Tibial nerve (tissue), 4 donors: ENCODE measurements at regions not wholly inside any gene's neighbourhood (a gene's known extent, or its start where the extent isn't known, plus 50 kb on each side); places are given as distances from the start of the nearest gene placed in this dataset.

Experiments
- CTCF ChIP-seq, 5 experiments: fragments of 200-600 bp in 3 of 5; fragments of 450-650 bp in 2 of 5; sonication (generic) in 3 of 5; IDR thresholded peaks; one replicate each; pipeline ENCODE4 v1.5.1; 2016 to 2019; ENCODE audit warnings: antibody characterized with exemption in 5 of 5, mild to moderate bottlenecking in 3 of 5, moderate library complexity in 2 of 5
- EP300 ChIP-seq, 2 donors: sonication (generic); formaldehyde crosslinking; IDR thresholded peaks; one replicate each; pipeline ENCODE4 v1.6.1; 2017; ENCODE audit warnings: antibody characterized with exemption in 2 of 2, mild to moderate bottlenecking in 1 of 2
- POLR2A ChIP-seq, 2 donors: fragments of 450-650 bp; IDR thresholded peaks; one replicate each; pipeline ENCODE4 v1.6.1; 2017; ENCODE audit warnings: antibody characterized with exemption in 2 of 2, mild to moderate bottlenecking in 2 of 2, moderate library complexity in 2 of 2

GRCh38 chr12:92072112-92072511 lies 73.5 kb downstream of the BTG1 start:
- TF ChIP-seq POLR2A (IDR thresholded peaks at IDR 0.05) (no peak), CTCF (IDR thresholded peaks at IDR 0.05) (no peak), EP300 (IDR thresholded peaks at IDR 0.05) (no peak)
